DOHH2 (cell line): ENCODE measurements at regions not wholly inside any gene's neighbourhood (a gene's known extent, or its start where the extent isn't known, plus 50 kb on each side); places are given as distances from the start of the nearest gene placed in this dataset.

Experiments used
- EZH2phosphoT487 ChIP-seq: fragments of 200-600 bp; sonication (generic); IDR thresholded peaks from 2 replicates; pipeline ENCODE4 v1.6.1; 2017; ENCODE audit warnings: borderline replicate concordance, mild to moderate bottlenecking, antibody characterized with exemption, low read length, moderate library complexity, mixed read lengths
- TF ChIP-seq, protein P1 (sequence below): fragments of 200-600 bp; sonication (generic); IDR thresholded peaks from one replicate; pipeline ENCODE4 v1.5.1; 2014; ENCODE audit warnings: antibody characterized with exemption, mild to moderate bottlenecking, low read depth, low read length; ENCODE audit not compliant: poor library complexity, severe bottlenecking

DNA sequence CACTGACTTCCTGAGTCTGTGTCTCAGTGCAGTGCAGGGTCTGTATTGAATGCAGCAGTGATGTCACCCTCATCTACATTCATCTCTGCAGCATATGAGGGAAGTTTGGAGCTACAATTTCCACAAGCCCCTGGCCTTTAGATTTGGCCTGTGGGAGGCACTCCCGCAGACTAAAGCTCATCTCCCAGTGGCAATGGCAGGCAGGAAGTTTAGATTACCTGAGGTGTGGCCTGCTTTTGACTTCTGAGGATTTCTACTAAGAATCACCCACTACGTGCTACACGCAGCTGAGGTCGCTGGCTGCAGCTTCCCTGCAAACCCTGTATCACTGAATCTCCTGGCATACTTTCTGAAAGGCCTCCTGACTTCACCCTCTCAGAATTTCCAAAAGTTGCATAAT, 202.2 kb upstream of the PRKD1 start:
- TF ChIP-seq, protein P1, sequence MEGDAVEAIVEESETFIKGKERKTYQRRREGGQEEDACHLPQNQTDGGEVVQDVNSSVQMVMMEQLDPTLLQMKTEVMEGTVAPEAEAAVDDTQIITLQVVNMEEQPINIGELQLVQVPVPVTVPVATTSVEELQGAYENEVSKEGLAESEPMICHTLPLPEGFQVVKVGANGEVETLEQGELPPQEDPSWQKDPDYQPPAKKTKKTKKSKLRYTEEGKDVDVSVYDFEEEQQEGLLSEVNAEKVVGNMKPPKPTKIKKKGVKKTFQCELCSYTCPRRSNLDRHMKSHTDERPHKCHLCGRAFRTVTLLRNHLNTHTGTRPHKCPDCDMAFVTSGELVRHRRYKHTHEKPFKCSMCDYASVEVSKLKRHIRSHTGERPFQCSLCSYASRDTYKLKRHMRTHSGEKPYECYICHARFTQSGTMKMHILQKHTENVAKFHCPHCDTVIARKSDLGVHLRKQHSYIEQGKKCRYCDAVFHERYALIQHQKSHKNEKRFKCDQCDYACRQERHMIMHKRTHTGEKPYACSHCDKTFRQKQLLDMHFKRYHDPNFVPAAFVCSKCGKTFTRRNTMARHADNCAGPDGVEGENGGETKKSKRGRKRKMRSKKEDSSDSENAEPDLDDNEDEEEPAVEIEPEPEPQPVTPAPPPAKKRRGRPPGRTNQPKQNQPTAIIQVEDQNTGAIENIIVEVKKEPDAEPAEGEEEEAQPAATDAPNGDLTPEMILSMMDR, result no peak
- TF ChIP-seq EZH2phosphoT487, result no peak
